DOHH2 (cell line): ENCODE measurements at regions not wholly inside any gene's neighbourhood (a gene's known extent, or its start where the extent isn't known, plus 50 kb on each side); places are given as distances from the start of the nearest gene placed in this dataset.

ENCODE experiments used
- CTCF ChIP-seq: fragments of 200-600 bp; sonication (generic); IDR thresholded peaks from one replicate; pipeline ENCODE4 v1.5.1; 2014; ENCODE audit warnings: antibody characterized with exemption, mild to moderate bottlenecking, low read depth, low read length; ENCODE audit not compliant: poor library complexity, severe bottlenecking
- EZH2phosphoT487 ChIP-seq: fragments of 200-600 bp; sonication (generic); IDR thresholded peaks from 2 replicates; pipeline ENCODE4 v1.6.1; 2017; ENCODE audit warnings: borderline replicate concordance, mild to moderate bottlenecking, antibody characterized with exemption, low read length, moderate library complexity, mixed read lengths

GRCh38 chr3:59131016-59131766 lies 81.4 kb upstream of the CFAP20DC start:
- TF ChIP-seq CTCF (no peak), EZH2phosphoT487 (no peak)
